Osteocyte (in vitro differentiated cells): ENCODE measurements at regions not wholly inside any gene's neighbourhood (a gene's known extent, or its start where the extent isn't known, plus 50 kb on each side); places are given as distances from the start of the nearest gene placed in this dataset.
"Not testable (repeated sequence)": the region's sequence is repeated elsewhere in the genome, so short reads cannot be mapped to it uniquely, and the experiment has no call there.

Experiments used
- DNase-seq: peaks from one replicate; pipeline ENCODE4 v3.0.0; 2021; ENCODE audit warnings: mixed read lengths; ENCODE audit not compliant: unreplicated experiment; ENCODE audit errors: extremely low spot score
- H3K27ac Mint-ChIP-seq: one replicate; pipeline ENCODE4 v1.8.0; 2021; ENCODE audit warnings: mild to moderate bottlenecking, mixed read lengths; ENCODE audit not compliant: unreplicated experiment
- H3K27me3 Mint-ChIP-seq: one replicate; pipeline ENCODE4 v1.8.0; 2021; ENCODE audit warnings: mixed read lengths; ENCODE audit not compliant: unreplicated experiment
- H3K36me3 Mint-ChIP-seq: one replicate; pipeline ENCODE4 v1.8.0; 2021; ENCODE audit warnings: mixed read lengths; ENCODE audit not compliant: unreplicated experiment
- H3K4me1 Mint-ChIP-seq: one replicate; pipeline ENCODE4 v1.8.0; 2021; ENCODE audit warnings: mixed read lengths; ENCODE audit not compliant: unreplicated experiment
- H3K4me3 Mint-ChIP-seq: one replicate; pipeline ENCODE4 v1.8.0; 2021; ENCODE audit warnings: mild to moderate bottlenecking, moderate library complexity, mixed read lengths; ENCODE audit not compliant: unreplicated experiment
- H3K9me3 Mint-ChIP-seq: one replicate; pipeline ENCODE4 v1.8.0; 2021; ENCODE audit warnings: mixed read lengths; ENCODE audit not compliant: unreplicated experiment
- TF ChIP-seq, protein P1 (sequence below): fragments of 200-600 bp; sonication (generic); IDR thresholded peaks from 2 replicates; pipeline ENCODE4 v1.5.0; 2021; ENCODE audit warnings: antibody characterized with exemption, mild to moderate bottlenecking, moderate library complexity

DNA sequence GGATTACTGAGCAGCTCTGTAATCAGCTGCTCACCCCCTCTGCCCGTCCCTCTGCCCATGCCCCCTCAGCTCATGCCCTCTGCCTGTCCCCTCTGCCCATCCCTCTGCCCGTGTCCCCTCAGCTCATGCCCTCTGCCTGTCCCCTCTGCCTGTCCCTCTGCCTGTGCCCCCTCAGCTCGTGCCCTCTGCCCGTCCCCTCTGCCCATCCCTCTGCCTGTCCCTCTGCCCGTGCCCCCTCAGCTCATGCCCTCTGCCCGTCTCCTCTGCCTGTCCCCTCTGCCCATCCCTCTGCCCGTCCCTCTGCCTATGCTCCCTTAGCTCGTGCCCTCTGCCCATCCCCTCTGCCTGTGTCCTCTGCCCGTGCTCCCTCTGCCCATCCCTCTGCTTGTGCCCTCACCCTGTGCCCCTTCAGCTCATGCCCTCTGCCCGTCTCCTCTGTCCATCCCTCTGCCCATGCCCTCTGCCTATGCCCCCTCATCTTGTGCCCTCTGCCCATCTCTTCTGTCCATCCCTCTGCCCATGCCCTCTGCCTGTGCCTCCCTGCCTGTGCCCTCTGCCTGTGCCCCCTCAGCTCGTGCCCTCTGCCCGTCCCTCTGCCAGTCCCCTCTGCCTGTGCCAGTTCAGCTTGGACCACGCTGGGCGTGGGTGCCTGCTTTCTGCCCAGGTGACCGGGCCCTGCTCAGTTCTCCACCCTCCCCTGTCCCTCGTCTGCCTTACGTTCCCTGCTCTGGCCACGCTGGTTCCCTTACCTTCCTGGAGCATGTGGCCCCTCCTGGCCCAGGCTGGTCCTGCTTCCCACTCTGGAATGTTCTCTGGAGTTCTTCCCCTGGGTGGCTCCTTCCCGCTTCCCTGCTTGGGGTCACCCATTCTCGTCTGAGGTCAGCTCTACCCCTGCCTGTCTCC, 97.6 kb downstream of the NPIPB11 start:
- peaks cover 40% of the 10 kb centered on the region for H3K4me1 Mint-ChIP-seq
- H3K27me3 Mint-ChIP-seq = peaks cover 2% of the 10 kb centered on the region
- TF ChIP-seq, protein P1, sequence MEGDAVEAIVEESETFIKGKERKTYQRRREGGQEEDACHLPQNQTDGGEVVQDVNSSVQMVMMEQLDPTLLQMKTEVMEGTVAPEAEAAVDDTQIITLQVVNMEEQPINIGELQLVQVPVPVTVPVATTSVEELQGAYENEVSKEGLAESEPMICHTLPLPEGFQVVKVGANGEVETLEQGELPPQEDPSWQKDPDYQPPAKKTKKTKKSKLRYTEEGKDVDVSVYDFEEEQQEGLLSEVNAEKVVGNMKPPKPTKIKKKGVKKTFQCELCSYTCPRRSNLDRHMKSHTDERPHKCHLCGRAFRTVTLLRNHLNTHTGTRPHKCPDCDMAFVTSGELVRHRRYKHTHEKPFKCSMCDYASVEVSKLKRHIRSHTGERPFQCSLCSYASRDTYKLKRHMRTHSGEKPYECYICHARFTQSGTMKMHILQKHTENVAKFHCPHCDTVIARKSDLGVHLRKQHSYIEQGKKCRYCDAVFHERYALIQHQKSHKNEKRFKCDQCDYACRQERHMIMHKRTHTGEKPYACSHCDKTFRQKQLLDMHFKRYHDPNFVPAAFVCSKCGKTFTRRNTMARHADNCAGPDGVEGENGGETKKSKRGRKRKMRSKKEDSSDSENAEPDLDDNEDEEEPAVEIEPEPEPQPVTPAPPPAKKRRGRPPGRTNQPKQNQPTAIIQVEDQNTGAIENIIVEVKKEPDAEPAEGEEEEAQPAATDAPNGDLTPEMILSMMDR = no peak
- H3K9me3 Mint-ChIP-seq = no peaks in the 10 kb centered on the region
- no peaks in the 10 kb centered on the region for H3K36me3 Mint-ChIP-seq
- H3K27ac Mint-ChIP-seq = no peak overlapping the region
- DNase-seq = no peak
- H3K4me3 Mint-ChIP-seq = no peak overlapping the region

DNA sequence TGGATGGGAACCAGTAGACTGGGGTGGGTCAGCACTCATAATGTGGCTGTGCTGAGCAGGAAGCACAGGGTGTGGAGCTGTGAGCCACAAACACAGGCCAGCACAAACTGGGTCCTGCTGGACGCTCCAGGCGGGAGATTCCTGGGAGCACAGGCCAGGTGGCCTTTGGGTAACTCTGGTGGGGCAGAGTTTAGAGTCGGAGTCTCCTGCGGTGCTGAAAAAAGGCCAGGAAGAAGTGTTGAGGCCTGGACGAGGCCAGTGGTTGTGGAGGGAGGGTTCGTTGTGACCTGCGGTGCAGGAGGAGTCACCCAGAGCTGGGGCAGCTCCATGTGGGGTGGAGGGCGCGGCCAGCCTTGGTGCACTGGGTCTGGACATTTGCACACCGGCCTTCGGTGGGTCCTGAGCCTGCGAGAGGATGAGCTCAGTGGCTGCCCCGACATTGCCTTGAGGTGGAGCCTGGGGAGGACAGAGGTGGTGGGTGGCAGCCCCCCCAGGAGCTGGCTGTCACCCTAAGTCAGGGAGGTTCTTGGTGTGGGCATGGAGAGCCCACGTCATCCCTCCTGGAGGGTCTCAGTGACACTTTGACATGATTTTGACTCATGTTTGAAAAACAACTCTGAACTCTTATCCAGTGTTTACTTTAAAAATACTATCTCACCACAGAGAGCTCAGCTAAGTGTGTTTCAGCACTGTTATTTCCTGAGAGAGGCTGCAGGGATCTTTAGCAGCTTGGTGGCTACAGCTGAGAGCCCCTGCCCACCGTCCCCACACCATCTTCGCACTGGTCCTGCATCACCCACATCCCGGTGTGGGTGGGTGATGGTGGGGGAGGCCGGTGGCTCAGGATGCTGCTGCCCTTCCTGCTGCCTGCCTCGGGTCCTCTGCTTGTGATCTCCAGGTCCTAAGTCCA, 98.7 kb downstream of the NPIPB11 start:
- TF ChIP-seq, protein P1 = no peak
- Mint-ChIP-seq H3K27ac (peak overlapping the region; percentile 65), H3K27me3 (peaks cover 4% of the 10 kb centered on the region), H3K36me3 (no peaks in the 10 kb centered on the region), H3K4me1 (peaks cover 30% of the 10 kb centered on the region), H3K4me3 (no peak overlapping the region), H3K9me3 (no peaks in the 10 kb centered on the region)
- no peak for DNase-seq

DNA sequence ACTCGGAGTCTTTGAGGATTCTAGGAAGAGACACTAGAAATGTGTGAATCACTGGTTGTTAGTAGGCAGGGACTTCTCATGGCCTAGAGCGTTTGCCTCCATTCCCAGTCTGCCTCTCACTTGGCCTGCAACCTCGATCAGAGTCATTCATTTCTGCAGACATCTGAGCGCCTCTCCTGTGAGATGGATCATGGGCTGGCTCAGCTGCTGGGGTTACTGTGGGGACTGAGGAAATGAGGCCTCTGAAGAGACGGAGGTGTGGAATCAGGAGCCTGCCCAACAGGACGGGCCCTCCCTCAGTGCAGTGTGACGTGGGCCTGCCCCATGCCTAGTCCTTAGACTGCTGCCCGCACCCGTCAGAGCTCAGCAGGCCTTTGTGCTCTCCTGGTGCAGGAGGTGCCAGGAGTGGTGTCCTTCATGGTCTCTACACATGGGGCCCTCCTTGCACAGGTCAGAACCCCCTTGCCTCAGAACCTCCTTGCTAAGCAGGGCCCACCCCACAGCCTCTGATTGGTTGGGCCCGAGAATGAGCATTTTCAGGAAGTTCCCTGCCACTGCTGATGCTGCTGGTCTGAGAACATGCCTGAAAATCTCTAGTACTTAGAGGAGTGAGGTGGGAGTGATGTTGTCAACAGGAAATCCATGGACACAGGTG, 99.4 kb downstream of the NPIPB11 start:
- H3K36me3 Mint-ChIP-seq = no peaks in the 10 kb centered on the region
- no peaks in the 10 kb centered on the region for H3K9me3 Mint-ChIP-seq
- peaks cover 30% of the 10 kb centered on the region for H3K4me1 Mint-ChIP-seq
- H3K27me3 Mint-ChIP-seq = peaks cover 4% of the 10 kb centered on the region
- TF ChIP-seq, protein P1 = no peak
- DNase-seq = no peak
- H3K27ac Mint-ChIP-seq = no peak overlapping the region
- no peak overlapping the region for H3K4me3 Mint-ChIP-seq

DNA sequence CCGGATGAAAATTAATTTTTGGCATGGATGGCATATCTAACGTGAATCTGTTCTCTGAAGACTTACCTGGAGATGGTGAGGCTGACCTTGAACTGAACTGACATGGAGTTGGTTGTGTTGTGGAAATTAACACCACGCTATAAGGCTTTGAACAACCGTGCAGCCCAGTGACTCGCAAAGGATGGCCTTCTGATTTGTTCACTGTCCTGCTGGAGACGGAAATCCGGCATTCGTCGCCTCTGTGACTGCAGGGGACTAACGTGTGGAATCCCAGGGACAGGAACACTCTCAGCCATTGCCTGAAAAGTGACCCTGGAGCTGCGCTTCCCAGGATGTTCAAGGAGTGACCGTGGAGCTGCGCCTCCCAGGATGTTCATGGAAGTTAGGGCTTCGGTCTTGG, 100.3 kb downstream of the NPIPB11 start:
- DNase-seq = no peak
- no peak overlapping the region for H3K27ac Mint-ChIP-seq
- no peaks in the 10 kb centered on the region for H3K9me3 Mint-ChIP-seq
- TF ChIP-seq, protein P1 = no peak
- H3K4me1 Mint-ChIP-seq = peaks cover 30% of the 10 kb centered on the region
- H3K27me3 Mint-ChIP-seq = peaks cover 4% of the 10 kb centered on the region
- no peak overlapping the region for H3K4me3 Mint-ChIP-seq
- no peaks in the 10 kb centered on the region for H3K36me3 Mint-ChIP-seq

DNA sequence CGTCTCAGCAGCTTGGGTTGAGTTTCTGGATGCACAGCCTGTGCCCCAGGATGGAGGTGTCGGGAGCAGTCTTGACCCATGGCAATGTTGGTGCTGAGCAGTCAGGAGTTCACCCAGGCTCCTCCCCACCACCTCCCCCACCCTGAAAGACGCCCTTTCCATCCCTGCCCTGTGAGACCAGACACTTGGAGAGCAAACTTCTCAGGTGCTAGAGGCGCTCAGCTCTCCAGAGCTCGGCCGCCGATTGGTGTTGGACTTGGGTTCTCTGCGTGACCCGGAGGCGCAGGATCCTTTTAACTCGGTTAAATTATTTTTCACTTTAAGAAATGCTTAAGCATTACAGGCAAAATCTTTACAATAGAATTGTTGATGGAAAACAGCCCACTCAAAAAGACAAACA, 101.5 kb downstream of the NPIPB11 start:
- H3K9me3 Mint-ChIP-seq, H3K36me3 Mint-ChIP-seq, DNase-seq, H3K27ac Mint-ChIP-seq, H3K27me3 Mint-ChIP-seq, H3K4me3 Mint-ChIP-seq: not testable (repeated sequence)
- peaks cover 30% of the 10 kb centered on the region for H3K4me1 Mint-ChIP-seq
